A673 (cell line): ENCODE measurements at regions not wholly inside any gene's neighbourhood (a gene's known extent, or its start where the extent isn't known, plus 50 kb on each side); places are given as distances from the start of the nearest gene placed in this dataset.
"Not testable (repeated sequence)": the region's sequence is repeated elsewhere in the genome, so short reads cannot be mapped to it uniquely, and the experiment has no call there.

Experiments
- BruUV-seq: library from RNA; stranded (reverse); fragments of 400-500 nt; replicated peaks from 2 replicates; lab custom pipeline; 2021; lab: Mats Ljungman, UMichigan
- CTCF ChIA-PET: fragments of 300-600 bp; sonication (Branson Sonifier 250); formaldehyde crosslinking; loops from one replicate; lab custom pipeline; 2022; ENCODE audit warnings: antibody characterized with exemption; lab: Charles Lee
- POLR2A ChIA-PET: fragments of 300-600 bp; sonication (Branson Sonifier 250); formaldehyde crosslinking; loops from one replicate; lab custom pipeline; 2022; ENCODE audit warnings: antibody characterized with exemption; ENCODE audit not compliant: low non-redundant PET; lab: Charles Lee
- DNase-seq: peaks from one replicate; pipeline ENCODE4 v3.0.0-alpha.2; 2015; ENCODE audit warnings: low spot score
- H3K27ac ChIP-seq: fragments of 200-600 bp; sonication (generic); 2 replicates; pipeline ENCODE4 v1.5.1; 2016; ENCODE audit warnings: mixed run types, low read depth, mild to moderate bottlenecking, mixed read lengths, antibody characterized with exemption, low read length; ENCODE audit not compliant: poor library complexity, severe bottlenecking
- H3K27me3 ChIP-seq: fragments of 200-600 bp; sonication (generic); replicated peaks from 2 replicates; pipeline ENCODE4 v1.6.1; 2017; ENCODE audit warnings: mixed run types, low read depth, mild to moderate bottlenecking, mixed read lengths, antibody characterized with exemption, low read length; ENCODE audit not compliant: insufficient read depth, poor library complexity
- H3K36me3 ChIP-seq: fragments of 200-600 bp; sonication (generic); 2 replicates; pipeline ENCODE4 v1.6.1; 2016; ENCODE audit warnings: mixed run types, mild to moderate bottlenecking, mixed read lengths, antibody characterized with exemption, low read length; ENCODE audit not compliant: insufficient read depth, poor library complexity, severe bottlenecking
- H3K4me1 ChIP-seq: fragments of 200-600 bp; sonication (generic); 2 replicates; pipeline ENCODE4 v1.6.1; 2017; ENCODE audit warnings: mixed run types, mild to moderate bottlenecking, mixed read lengths, antibody characterized with exemption, low read length; ENCODE audit not compliant: insufficient read depth, poor library complexity, severe bottlenecking
- H3K4me3 ChIP-seq: fragments of 200-600 bp; sonication (generic); 2 replicates; pipeline ENCODE4 v1.5.1; 2016; ENCODE audit warnings: low read depth, mixed run types, mild to moderate bottlenecking, mixed read lengths, low read length; ENCODE audit not compliant: poor library complexity, severe bottlenecking
- H3K9me3 ChIP-seq: fragments of 200-600 bp; sonication (generic); 2 replicates; pipeline ENCODE4 v1.6.1; 2016; ENCODE audit warnings: mixed run types, low read depth, mild to moderate bottlenecking, mixed read lengths, antibody characterized with exemption, low read length; ENCODE audit not compliant: poor library complexity, severe bottlenecking
- CTCF ChIP-seq: fragments of 300-800, 200-600 bp; sonication (generic); conservative IDR thresholded peaks from 2 replicates; pipeline ENCODE4 v1.5.1; 2017; ENCODE audit warnings: low read depth, mild to moderate bottlenecking, antibody characterized with exemption, low read length, moderate library complexity, mixed read lengths
- EZH2 ChIP-seq: fragments of 200-600 bp; sonication (generic); IDR thresholded peaks from 2 replicates; pipeline ENCODE4 v1.6.1; 2017; ENCODE audit warnings: borderline replicate concordance, low read depth, mild to moderate bottlenecking, mixed read lengths, antibody characterized with exemption, low read length; ENCODE audit not compliant: poor library complexity, severe bottlenecking
- intact Hi-C: fragments of 100-400 bp; cut with micrococcal nuclease; formaldehyde crosslinking; loops from one replicate; pipeline ENCODE4 v1.10.0; 2022; ENCODE audit not compliant: unreplicated experiment

GRCh38 chr7:51601461-51601860 is 284.9 kb upstream of the COBL start:
- Histone ChIP-seq H3K27ac (no peak overlapping the region), H3K4me3 (no peak overlapping the region), H3K36me3 (no peaks in the 10 kb centered on the region), H3K9me3 (peaks cover 11% of the 10 kb centered on the region), H3K27me3 (no peaks in the 10 kb centered on the region), H3K4me1 (no peaks in the 10 kb centered on the region)
- intact Hi-C loops, result no loop called here
- ChIA-PET CTCF (no interaction called here), POLR2A (no interaction called here)
- TF ChIP-seq EZH2, result no peak
- no peak for TF ChIP-seq CTCF
- no peak for DNase-seq
- no TSS peak for BruUV-seq

DNA sequence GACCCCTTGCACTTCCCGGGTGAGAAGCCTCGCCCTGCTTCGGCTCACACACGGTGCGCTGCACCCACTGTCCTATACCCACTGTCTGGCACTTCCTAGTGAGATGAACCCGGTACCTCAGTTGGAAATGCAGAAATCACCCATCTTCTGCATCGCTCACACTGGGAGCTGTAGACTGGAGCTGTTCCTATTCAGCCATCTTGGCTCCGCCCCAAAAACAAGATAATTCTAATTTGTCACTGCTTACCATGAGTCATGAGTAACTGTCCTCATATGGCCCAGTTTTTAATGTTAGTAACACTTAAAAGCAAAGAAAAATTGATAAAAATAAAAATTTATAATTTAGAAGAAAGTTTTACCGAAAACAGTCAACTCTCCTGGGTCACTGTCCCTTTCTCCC is 283.3 kb upstream of the COBL start:
- CTCF ChIA-PET, H3K4me3 ChIP-seq, H3K36me3 ChIP-seq, intact Hi-C loops, POLR2A ChIA-PET, DNase-seq, H3K27ac ChIP-seq, H3K9me3 ChIP-seq, H3K27me3 ChIP-seq, H3K4me1 ChIP-seq, BruUV-seq: not testable (repeated sequence)

DNA sequence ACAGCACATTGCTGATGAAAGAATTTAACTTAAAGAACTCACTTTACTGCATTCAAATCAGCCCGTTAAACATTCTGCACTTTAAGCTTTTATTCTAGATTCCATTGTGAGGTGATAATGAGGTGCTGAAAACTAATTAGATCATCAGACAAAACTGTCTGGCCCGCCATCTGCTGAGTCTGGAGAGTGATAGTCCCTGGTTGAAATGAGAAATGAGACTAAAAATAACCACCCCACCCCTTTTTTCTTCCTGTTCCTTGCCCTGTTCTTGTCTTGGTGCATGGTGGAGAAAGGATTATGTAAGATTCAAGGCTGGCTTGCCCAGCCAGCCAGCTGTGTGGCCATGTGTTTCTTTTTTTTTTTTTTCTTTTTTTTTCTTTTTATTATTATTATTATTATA is 277.0 kb upstream of the COBL start:
- Histone ChIP-seq H3K9me3 (peaks cover 16% of the 10 kb centered on the region), H3K27ac (no peak overlapping the region), H3K4me1 (no peaks in the 10 kb centered on the region), H3K36me3 (no peaks in the 10 kb centered on the region), H3K4me3 (no peak overlapping the region), H3K27me3 (no peaks in the 10 kb centered on the region)
- ChIA-PET CTCF (no interaction called here), POLR2A (no interaction called here)
- intact Hi-C loops, result no loop called here
- no peak for DNase-seq
- no TSS peak for BruUV-seq
- no peak for TF ChIP-seq CTCF
- TF ChIP-seq EZH2, result no peak

- intact Hi-C loops, result no loop called here
- no peak for DNase-seq
- BruUV-seq, result no TSS peak
- H3K27me3 ChIP-seq, result no peaks in the 10 kb centered on the region
- no peaks in the 10 kb centered on the region for H3K36me3 ChIP-seq
- CTCF ChIA-PET, result no interaction called here
- H3K4me3 ChIP-seq, result no peak overlapping the region
- no peak overlapping the region for H3K27ac ChIP-seq
- TF ChIP-seq EZH2 (no peak), CTCF (no peak)
- POLR2A ChIA-PET, result no interaction called here
- peaks cover 21% of the 10 kb centered on the region for H3K9me3 ChIP-seq
- no peaks in the 10 kb centered on the region for H3K4me1 ChIP-seq
Observed at GRCh38 chr7:51592842-51593599, 276.4 kb upstream of the COBL start.
